HG02938 (cell line): ENCODE measurements at regions not wholly inside any gene's neighbourhood (a gene's known extent, or its start where the extent isn't known, plus 50 kb on each side); places are given as distances from the start of the nearest gene placed in this dataset.
"Not testable (repeated sequence)": the region's sequence is repeated elsewhere in the genome, so short reads cannot be mapped to it uniquely, and the experiment has no call there.

Source experiments
- ATAC-seq: cut with Tn5 transposase; IDR thresholded peaks from one replicate; pipeline ENCODE4 v1.9.1; 2021; ENCODE audit warnings: mild to moderate bottlenecking, moderate library complexity; ENCODE audit not compliant: unreplicated experiment

GRCh38 chr1:58256041-58256440 lies 290.5 kb downstream of the OMA1 start:
- ATAC-seq: no peak

- no peak for ATAC-seq
These were observed 291.3 kb downstream of the OMA1 start for GRCh38 chr1:58255192-58255591.

GRCh38 chr1:58251430-58252073 lies 295.0 kb downstream of the OMA1 start:
- ATAC-seq: no peak

- ATAC-seq: no peak
These were observed 296.0 kb downstream of the OMA1 start for GRCh38 chr1:58250587-58250948.

GRCh38 chr1:58249737-58250586 lies 296.6 kb downstream of the OMA1 start:
- peak; percentile 77 for ATAC-seq

GRCh38 chr1:58249388-58249736 lies 297.2 kb downstream of the OMA1 start:
- ATAC-seq: no peak

GRCh38 chr1:58248791-58249190 lies 297.7 kb downstream of the OMA1 start:
- no peak for ATAC-seq

GRCh38 chr1:58248072-58248471 lies 298.5 kb downstream of the OMA1 start:
- ATAC-seq: no peak

GRCh38 chr1:58246549-58246948 lies 300.0 kb downstream of the OMA1 start:
- no peak for ATAC-seq

- ATAC-seq: no peak
These were observed 301.7 kb downstream of the OMA1 start for GRCh38 chr1:58244872-58245271.

GRCh38 chr1:58238846-58239245 lies 307.7 kb downstream of the OMA1 start:
- ATAC-seq: no peak

GRCh38 chr1:58233729-58234128 lies 312.8 kb downstream of the OMA1 start:
- no peak for ATAC-seq

GRCh38 chr1:58231204-58231603 lies 315.3 kb downstream of the OMA1 start:
- ATAC-seq: no peak

- no peak for ATAC-seq
These were observed 318.9 kb downstream of the OMA1 start for GRCh38 chr1:58227604-58228003.

GRCh38 chr1:58223522-58223921 lies 323.0 kb downstream of the OMA1 start:
- ATAC-seq: no peak

GRCh38 chr1:58220836-58221472 lies 325.6 kb downstream of the OMA1 start:
- no peak for ATAC-seq

GRCh38 chr1:58216169-58216568 lies 330.4 kb downstream of the OMA1 start:
- not testable (repeated sequence) for ATAC-seq

- ATAC-seq: no peak
These were observed 331.9 kb downstream of the OMA1 start for GRCh38 chr1:58214674-58215073.

- ATAC-seq: no peak
These were observed 334.7 kb downstream of the OMA1 start for GRCh38 chr1:58211869-58212268.

GRCh38 chr1:58209575-58209974 lies 337.0 kb downstream of the OMA1 start:
- no peak for ATAC-seq

GRCh38 chr1:58206749-58207148 lies 339.8 kb downstream of the OMA1 start:
- no peak for ATAC-seq

GRCh38 chr1:58204284-58204683 lies 342.2 kb downstream of the OMA1 start:
- no peak for ATAC-seq
